ENCODE measurements at regions not wholly inside any gene's neighbourhood (a gene's known extent, or its start where the extent isn't known, plus 50 kb on each side); places are given as distances from the start of the nearest gene placed in this dataset.
A peak's percentile ranks its signal among the peaks of the same experiment; 100 is the strongest.
"Not testable (repeated sequence)": the region's sequence is repeated elsewhere in the genome, so short reads cannot be mapped to it uniquely, and the experiment has no call there.

- DNase-seq: no peak
Measured at GRCh38 chr4:174183259-174183658, 100.2 kb downstream of the FBXO8 start.

- DNase-seq: no peak
Measured at GRCh38 chr4:174181827-174182226, 101.6 kb downstream of the FBXO8 start.

- no peak for DNase-seq
Measured at GRCh38 chr4:174177536-174177935, 105.9 kb downstream of the FBXO8 start.

- not testable (repeated sequence) for DNase-seq
Measured at GRCh38 chr4:174175836-174176235, 107.6 kb downstream of the FBXO8 start.

GRCh38 chr4:174173360-174173759 is 110.1 kb downstream of the FBXO8 start:
- no peak for DNase-seq

- DNase-seq: no peak
Measured at GRCh38 chr4:174172274-174172673, 111.2 kb downstream of the FBXO8 start.

GRCh38 chr4:174170906-174171305 is 112.6 kb downstream of the FBXO8 start:
- DNase-seq: no peak

GRCh38 chr4:174170091-174170490 is 113.4 kb downstream of the FBXO8 start:
- DNase-seq: no peak

GRCh38 chr4:174157106-174157607 is 126.3 kb downstream of the FBXO8 start:
- DNase-seq: no peak

GRCh38 chr4:174156239-174156826 is 127.1 kb downstream of the FBXO8 start:
- peak; percentile 46 for DNase-seq

- DNase-seq: peak; percentile 46
Measured at GRCh38 chr4:174154215-174154854, 129.1 kb downstream of the FBXO8 start.

- peak; percentile 4 for DNase-seq
Measured at GRCh38 chr4:174152717-174153466, 130.6 kb downstream of the FBXO8 start.

GRCh38 chr4:174147863-174148262 is 135.6 kb downstream of the FBXO8 start:
- DNase-seq: no peak

- DNase-seq: no peak
Measured at GRCh38 chr4:174144106-174144505, 139.4 kb downstream of the FBXO8 start.

- DNase-seq: no peak
Measured at GRCh38 chr4:174141876-174142275, 141.6 kb downstream of the FBXO8 start.

GRCh38 chr4:174138616-174139015 is 144.9 kb downstream of the FBXO8 start:
- DNase-seq: no peak

GRCh38 chr4:174137698-174138097 is 145.8 kb downstream of the FBXO8 start:
- no peak for DNase-seq

- DNase-seq: no peak
Measured at GRCh38 chr4:174135936-174136406, 147.5 kb downstream of the FBXO8 start.

GRCh38 chr4:174135530-174135929 is 147.9 kb downstream of the FBXO8 start:
- no peak for DNase-seq

- no peak for DNase-seq
Measured at GRCh38 chr4:174134361-174134760, 149.1 kb downstream of the FBXO8 start.

- no peak for DNase-seq
Measured at GRCh38 chr4:174133551-174133950, 149.9 kb downstream of the FBXO8 start.

GRCh38 chr4:174131901-174132300 is 151.6 kb downstream of the FBXO8 start:
- DNase-seq: no peak

GRCh38 chr4:174122705-174123104 is 160.8 kb downstream of the FBXO8 start:
- DNase-seq: no peak

Data from NCI-H774 (cell line).